ENCODE measurements at regions not wholly inside any gene's neighbourhood (a gene's known extent, or its start where the extent isn't known, plus 50 kb on each side); places are given as distances from the start of the nearest gene placed in this dataset.
"Not testable (repeated sequence)": the region's sequence is repeated elsewhere in the genome, so short reads cannot be mapped to it uniquely, and the experiment has no call there.

- H3K27me3 Mint-ChIP-seq (ENCODE audit: insufficient read depth); H3K4me3 Mint-ChIP-seq; H3K27ac Mint-ChIP-seq; H3K36me3 Mint-ChIP-seq (ENCODE audit: low read depth); H3K4me1 Mint-ChIP-seq (ENCODE audit: low read depth); H3K9me3 Mint-ChIP-seq; DNase-seq (ENCODE audit: low spot score); intact Hi-C loops (cut with micrococcal nuclease): not testable (repeated sequence)
These were observed 342.9 kb downstream of the NPIPA7 start for GRCh38 chr16:16721849-16722248.

- H3K9me3 Mint-ChIP-seq; H3K27me3 Mint-ChIP-seq (ENCODE audit: insufficient read depth); DNase-seq (ENCODE audit: low spot score); H3K4me1 Mint-ChIP-seq (ENCODE audit: low read depth); H3K36me3 Mint-ChIP-seq (ENCODE audit: low read depth); H3K4me3 Mint-ChIP-seq; H3K27ac Mint-ChIP-seq; intact Hi-C loops (cut with micrococcal nuclease): not testable (repeated sequence)
These were observed 343.7 kb downstream of the NPIPA7 start for GRCh38 chr16:16722666-16723065.

GRCh38 chr16:16723819-16724519 lies 345.0 kb downstream of the NPIPA7 start:
- intact Hi-C loops (cut with micrococcal nuclease); H3K9me3 Mint-ChIP-seq; H3K27me3 Mint-ChIP-seq (ENCODE audit: insufficient read depth); H3K36me3 Mint-ChIP-seq (ENCODE audit: low read depth); H3K4me3 Mint-ChIP-seq; H3K27ac Mint-ChIP-seq; H3K4me1 Mint-ChIP-seq (ENCODE audit: low read depth); DNase-seq (ENCODE audit: low spot score): not testable (repeated sequence)

DNA sequence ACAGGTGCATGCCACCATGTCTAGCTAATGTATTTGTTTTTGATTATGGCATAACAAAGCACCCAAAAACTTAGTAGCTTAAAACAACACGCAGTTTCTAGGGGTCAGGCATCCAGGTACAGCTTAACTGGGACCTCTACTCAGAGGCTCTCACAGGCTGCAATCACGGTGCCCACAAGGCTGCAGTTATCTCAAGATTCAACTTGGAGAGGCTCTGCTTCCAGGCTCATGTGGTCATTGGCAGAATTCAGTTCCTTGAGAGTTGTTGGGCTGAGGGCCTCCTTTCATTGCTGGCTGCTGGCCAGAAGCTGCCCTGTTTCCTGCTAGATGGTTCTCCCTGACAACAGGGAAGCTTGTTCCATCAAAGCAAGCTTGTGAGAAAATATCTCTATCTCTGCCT lies 348.1 kb downstream of the NPIPA7 start:
- DNase-seq (ENCODE audit: low spot score); H3K9me3 Mint-ChIP-seq; H3K36me3 Mint-ChIP-seq (ENCODE audit: low read depth); H3K27me3 Mint-ChIP-seq (ENCODE audit: insufficient read depth); intact Hi-C loops (cut with micrococcal nuclease); H3K4me1 Mint-ChIP-seq (ENCODE audit: low read depth); H3K27ac Mint-ChIP-seq; H3K4me3 Mint-ChIP-seq: not testable (repeated sequence)

GRCh38 chr16:16742573-16742972 lies 363.6 kb downstream of the NPIPA7 start:
- H3K9me3 Mint-ChIP-seq; H3K4me1 Mint-ChIP-seq (ENCODE audit: low read depth); DNase-seq (ENCODE audit: low spot score); H3K4me3 Mint-ChIP-seq; intact Hi-C loops (cut with micrococcal nuclease); H3K27me3 Mint-ChIP-seq (ENCODE audit: insufficient read depth); H3K36me3 Mint-ChIP-seq (ENCODE audit: low read depth); H3K27ac Mint-ChIP-seq: not testable (repeated sequence)

GRCh38 chr16:16754992-16755667 lies 376.2 kb downstream of the NPIPA7 start:
- intact Hi-C loops (cut with micrococcal nuclease); H3K4me3 Mint-ChIP-seq; H3K36me3 Mint-ChIP-seq (ENCODE audit: low read depth); H3K27ac Mint-ChIP-seq; H3K9me3 Mint-ChIP-seq; H3K4me1 Mint-ChIP-seq (ENCODE audit: low read depth); DNase-seq (ENCODE audit: low spot score); H3K27me3 Mint-ChIP-seq (ENCODE audit: insufficient read depth): not testable (repeated sequence)

DNA sequence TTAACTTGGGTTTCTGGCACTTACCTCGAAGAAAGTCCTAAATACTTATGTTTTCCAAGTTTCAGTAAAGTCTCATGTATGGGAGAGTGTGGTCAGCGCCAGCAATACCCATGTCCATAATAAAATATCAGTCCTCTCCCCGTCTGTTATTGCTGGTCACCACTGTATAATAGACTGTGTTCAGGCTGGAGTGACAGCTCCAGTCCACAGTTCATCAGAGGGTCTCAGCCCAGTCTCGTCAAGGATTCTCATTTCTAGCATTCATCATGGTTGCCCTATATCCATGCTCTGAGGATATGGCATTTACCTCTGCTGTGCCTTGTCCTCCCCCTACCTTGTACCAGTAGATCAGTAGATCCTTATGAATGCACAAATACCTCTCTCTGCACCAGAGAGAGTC lies 384.5 kb downstream of the NPIPA7 start:
- DNase-seq (ENCODE audit: low spot score), result no peak
- H3K36me3 Mint-ChIP-seq (ENCODE audit: low read depth), result no peaks in the 10 kb centered on the region
- no peaks in the 10 kb centered on the region for H3K9me3 Mint-ChIP-seq
- no peaks in the 10 kb centered on the region for H3K4me1 Mint-ChIP-seq (ENCODE audit: low read depth)
- intact Hi-C loops (cut with micrococcal nuclease), result no loop called here
- H3K27me3 Mint-ChIP-seq (ENCODE audit: insufficient read depth), result no peaks in the 10 kb centered on the region
- H3K27ac Mint-ChIP-seq, result no peak overlapping the region
- no peak overlapping the region for H3K4me3 Mint-ChIP-seq

DNA sequence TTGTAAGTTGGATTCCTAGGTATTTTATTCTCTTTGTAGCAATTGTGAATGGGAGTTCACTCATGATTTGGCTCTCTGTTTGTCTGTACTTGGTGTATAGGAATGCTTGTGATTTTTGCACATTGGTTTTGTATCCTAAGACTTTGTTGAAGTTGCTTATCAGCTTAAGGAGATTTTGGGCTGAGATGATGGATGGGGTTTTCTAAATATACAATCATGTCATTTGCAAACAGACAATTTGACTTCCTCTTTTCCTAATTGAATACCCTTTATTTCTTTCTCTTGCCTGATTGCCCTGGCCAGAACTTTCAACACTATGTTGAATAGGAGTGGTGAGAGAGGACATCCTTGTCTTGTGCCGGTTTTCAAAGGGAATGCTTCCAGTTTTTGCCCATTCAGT lies 391.8 kb downstream of the NPIPA7 start:
- H3K36me3 Mint-ChIP-seq (ENCODE audit: low read depth); H3K4me1 Mint-ChIP-seq (ENCODE audit: low read depth); DNase-seq (ENCODE audit: low spot score); H3K4me3 Mint-ChIP-seq; intact Hi-C loops (cut with micrococcal nuclease); H3K27me3 Mint-ChIP-seq (ENCODE audit: insufficient read depth); H3K27ac Mint-ChIP-seq; H3K9me3 Mint-ChIP-seq: not testable (repeated sequence)

GRCh38 chr16:16774389-16774788 lies 395.4 kb downstream of the NPIPA7 start:
- no peaks in the 10 kb centered on the region for H3K27me3 Mint-ChIP-seq (ENCODE audit: insufficient read depth)
- H3K4me1 Mint-ChIP-seq (ENCODE audit: low read depth), result no peaks in the 10 kb centered on the region
- intact Hi-C loops (cut with micrococcal nuclease), result no loop called here
- no peaks in the 10 kb centered on the region for H3K9me3 Mint-ChIP-seq
- H3K27ac Mint-ChIP-seq, result no peak overlapping the region
- H3K4me3 Mint-ChIP-seq, result no peak overlapping the region
- no peaks in the 10 kb centered on the region for H3K36me3 Mint-ChIP-seq (ENCODE audit: low read depth)
- DNase-seq (ENCODE audit: low spot score), result no peak

DNA sequence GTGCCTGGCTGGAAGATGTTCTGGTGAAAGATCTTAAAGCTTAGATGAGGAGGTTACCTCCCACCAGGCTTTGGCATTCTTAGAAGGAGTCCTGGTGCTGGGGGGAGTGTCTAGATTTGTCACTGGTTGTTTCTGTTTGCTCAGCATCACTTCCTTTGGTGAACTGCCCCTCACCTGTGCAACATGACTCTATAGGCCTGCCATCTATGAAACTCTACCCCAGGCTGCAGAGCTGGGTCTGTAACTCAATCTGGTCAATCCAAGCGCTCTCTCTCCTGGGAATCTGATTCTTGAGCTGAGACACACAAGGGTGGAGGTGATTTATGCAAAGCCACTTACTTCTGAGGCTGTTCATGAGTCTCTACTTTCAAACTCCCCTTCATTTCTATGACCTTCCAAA lies 399.4 kb downstream of the NPIPA7 start:
- no peak for DNase-seq (ENCODE audit: low spot score)
- no peaks in the 10 kb centered on the region for H3K4me1 Mint-ChIP-seq (ENCODE audit: low read depth)
- no peaks in the 10 kb centered on the region for H3K36me3 Mint-ChIP-seq (ENCODE audit: low read depth)
- H3K27ac Mint-ChIP-seq, result no peak overlapping the region
- H3K4me3 Mint-ChIP-seq, result no peak overlapping the region
- H3K27me3 Mint-ChIP-seq (ENCODE audit: insufficient read depth), result no peaks in the 10 kb centered on the region
- no peaks in the 10 kb centered on the region for H3K9me3 Mint-ChIP-seq
- intact Hi-C loops (cut with micrococcal nuclease), result no loop called here

- Mint-ChIP-seq H3K9me3 (no peaks in the 10 kb centered on the region), H3K27ac (no peak overlapping the region), H3K27me3 (ENCODE audit: insufficient read depth) (no peaks in the 10 kb centered on the region), H3K36me3 (ENCODE audit: low read depth) (no peaks in the 10 kb centered on the region), H3K4me3 (no peak overlapping the region), H3K4me1 (ENCODE audit: low read depth) (no peaks in the 10 kb centered on the region)
- no peak for DNase-seq (ENCODE audit: low spot score)
- intact Hi-C loops (cut with micrococcal nuclease), result no loop called here
These were observed 401.6 kb downstream of the NPIPA7 start for GRCh38 chr16:16780588-16780987.

- intact Hi-C loops (cut with micrococcal nuclease), result no loop called here
- no peaks in the 10 kb centered on the region for H3K27me3 Mint-ChIP-seq (ENCODE audit: insufficient read depth)
- no peak overlapping the region for H3K27ac Mint-ChIP-seq
These were observed 403.2 kb downstream of the NPIPA7 start for GRCh38 chr16:16782153-16782552.

DNA sequence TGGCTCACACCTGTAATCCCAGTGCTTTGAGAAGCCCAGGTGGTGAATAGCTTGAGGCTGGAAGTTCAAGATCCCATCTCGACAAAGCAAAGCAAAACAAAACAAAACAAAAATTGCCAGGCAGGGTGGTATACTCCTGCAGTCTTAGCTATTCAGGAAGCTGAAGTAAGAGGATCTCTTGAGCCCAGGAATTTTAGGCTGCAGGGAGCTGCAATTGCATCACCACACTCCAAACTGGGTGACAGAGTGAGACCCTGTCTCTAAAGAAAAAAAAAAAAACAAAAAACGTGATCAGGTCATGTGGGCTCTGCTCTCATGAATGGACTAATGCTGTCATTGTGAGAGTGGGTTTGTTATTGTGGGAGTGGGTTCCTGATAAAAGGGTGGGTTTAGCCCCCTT lies 409.1 kb downstream of the NPIPA7 start:
- intact Hi-C loops (cut with micrococcal nuclease), result no loop called here
- H3K4me1 Mint-ChIP-seq (ENCODE audit: low read depth), result no peaks in the 10 kb centered on the region

More at GRCh38 chr16:16782153-16782552, 403.2 kb downstream of the NPIPA7 start:
- Mint-ChIP-seq H3K36me3 (ENCODE audit: low read depth) (no peaks in the 10 kb centered on the region), H3K4me1 (ENCODE audit: low read depth) (no peaks in the 10 kb centered on the region), H3K9me3 (no peaks in the 10 kb centered on the region), H3K4me3 (no peak overlapping the region)
- DNase-seq (ENCODE audit: low spot score), result no peak

DNA sequence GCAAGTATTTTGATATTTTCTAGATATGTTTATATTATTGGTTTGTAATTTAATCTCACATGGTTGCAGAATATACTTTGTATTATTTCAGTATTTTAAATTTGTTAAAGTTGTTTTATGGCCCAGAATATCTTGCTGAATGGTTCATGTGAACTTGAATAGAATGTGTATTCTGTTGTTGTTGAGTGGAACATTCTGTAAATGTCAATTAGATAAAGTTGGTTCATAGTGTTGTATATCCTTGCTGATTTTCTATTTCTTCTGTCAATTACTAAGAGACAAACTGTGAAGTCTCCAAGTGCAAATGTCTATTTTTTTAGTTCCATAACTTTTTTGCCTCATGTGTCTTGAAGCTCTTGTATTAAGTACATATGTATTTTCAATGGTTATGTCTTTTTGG lies 411.7 kb downstream of the NPIPA7 start:
- Mint-ChIP-seq H3K9me3 (no peaks in the 10 kb centered on the region), H3K36me3 (ENCODE audit: low read depth) (no peaks in the 10 kb centered on the region), H3K4me3 (no peak overlapping the region), H3K4me1 (ENCODE audit: low read depth) (no peaks in the 10 kb centered on the region), H3K27me3 (ENCODE audit: insufficient read depth) (no peaks in the 10 kb centered on the region), H3K27ac (no peak overlapping the region)
- intact Hi-C loops (cut with micrococcal nuclease), result no loop called here
- no peak for DNase-seq (ENCODE audit: low spot score)

More for the DNA sequence above, 409.1 kb downstream of the NPIPA7 start:
- H3K9me3 Mint-ChIP-seq, result no peaks in the 10 kb centered on the region
- H3K4me3 Mint-ChIP-seq, result no peak overlapping the region
- no peaks in the 10 kb centered on the region for H3K27me3 Mint-ChIP-seq (ENCODE audit: insufficient read depth)
- no peak overlapping the region for H3K27ac Mint-ChIP-seq
- no peak for DNase-seq (ENCODE audit: low spot score)
- H3K36me3 Mint-ChIP-seq (ENCODE audit: low read depth), result no peaks in the 10 kb centered on the region

Data from activated T-helper 1 cell treated with anti-CD3 and anti-CD28 coated beads, Interleukin-12 subunit alpha, Interleukin-12 subunit beta, Interleukin-2, Interleukin-4 antibody, amounts not matched to agents 30 ng/mL and 10 ng/mL and 1 ng/mL, durations not matched to agents 14 hours and 24 hours and 36 hours (primary cell).